HG02678 (cell line): ENCODE measurements at regions not wholly inside any gene's neighbourhood (a gene's known extent, or its start where the extent isn't known, plus 50 kb on each side); places are given as distances from the start of the nearest gene placed in this dataset.
"Not testable (repeated sequence)": the region's sequence is repeated elsewhere in the genome, so short reads cannot be mapped to it uniquely, and the experiment has no call there.

ENCODE experiments used
- ATAC-seq: cut with Tn5 transposase; IDR thresholded peaks from one replicate; pipeline ENCODE4 v1.9.1; 2021; ENCODE audit warnings: mild to moderate bottlenecking, moderate library complexity; ENCODE audit not compliant: unreplicated experiment

DNA sequence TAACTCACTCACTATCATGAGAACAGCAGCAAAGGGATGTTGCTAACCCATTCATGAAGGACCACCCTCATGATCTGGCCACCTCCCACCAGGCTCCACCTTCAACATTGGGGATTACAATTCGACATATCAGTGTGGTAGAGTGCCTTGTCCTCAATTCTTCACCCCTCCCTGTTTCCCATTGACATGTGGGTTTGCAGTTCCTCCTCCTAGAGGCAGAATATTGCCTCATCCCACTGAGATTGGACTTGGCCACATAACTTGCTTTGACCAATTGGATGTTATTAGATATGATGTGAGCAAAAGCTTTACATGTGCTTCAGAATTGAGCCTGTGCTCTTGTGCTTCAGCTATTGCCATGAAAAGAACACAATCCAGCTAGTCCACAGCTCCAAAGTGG is 217.0 kb upstream of the CXCR4 start:
- no peak for ATAC-seq

GRCh38 chr2:136332436-136333095 is 214.6 kb upstream of the CXCR4 start:
- no peak for ATAC-seq

DNA sequence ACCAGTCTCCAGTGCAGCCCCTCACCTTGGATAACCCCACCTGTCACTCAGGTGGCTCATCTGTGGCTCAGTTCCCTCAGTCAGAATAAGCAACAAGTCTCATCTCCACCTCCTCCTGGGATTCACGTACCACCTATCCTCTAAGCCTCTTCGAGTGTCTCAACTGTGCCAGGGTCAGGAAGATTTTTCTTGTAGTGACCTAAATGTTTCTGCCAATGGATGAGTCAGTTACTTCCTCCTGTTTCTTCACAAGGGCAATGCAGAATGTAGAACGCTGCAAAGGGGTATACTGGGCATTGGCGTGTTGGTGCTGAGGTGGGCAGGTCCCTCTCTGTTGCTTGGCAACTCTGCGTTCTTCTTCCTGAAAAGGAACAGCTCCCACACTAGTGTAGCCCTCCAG is 213.3 kb upstream of the CXCR4 start:
- ATAC-seq: no peak

DNA sequence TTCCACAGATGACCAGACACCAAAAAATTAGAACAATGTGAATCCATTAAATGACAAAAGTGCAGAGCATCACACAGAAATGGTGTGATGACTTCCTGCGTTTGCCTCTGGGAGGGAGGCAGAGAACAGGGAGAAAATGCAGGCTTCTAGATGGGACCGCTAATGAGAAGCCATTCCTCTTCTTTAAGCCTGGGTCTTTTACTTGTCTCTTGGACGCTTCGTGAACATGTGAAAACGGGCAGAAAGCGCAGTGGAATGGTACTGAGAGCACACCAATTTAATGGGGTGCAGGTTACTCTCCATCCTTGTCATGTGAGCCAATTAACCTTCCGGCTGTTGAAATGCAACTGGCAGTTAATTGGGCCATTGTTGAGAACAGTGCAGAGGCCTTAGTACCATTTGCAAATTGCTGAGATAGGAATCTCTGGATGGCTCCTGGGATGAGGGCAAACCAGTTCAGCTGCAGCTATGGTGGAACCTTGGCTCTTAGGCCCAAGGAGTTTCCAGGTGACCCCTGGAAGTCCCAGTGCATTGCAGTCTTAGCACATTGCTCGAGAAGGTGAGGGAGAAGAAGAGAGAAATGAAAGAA is 210.4 kb upstream of the CXCR4 start:
- ATAC-seq: no peak

DNA sequence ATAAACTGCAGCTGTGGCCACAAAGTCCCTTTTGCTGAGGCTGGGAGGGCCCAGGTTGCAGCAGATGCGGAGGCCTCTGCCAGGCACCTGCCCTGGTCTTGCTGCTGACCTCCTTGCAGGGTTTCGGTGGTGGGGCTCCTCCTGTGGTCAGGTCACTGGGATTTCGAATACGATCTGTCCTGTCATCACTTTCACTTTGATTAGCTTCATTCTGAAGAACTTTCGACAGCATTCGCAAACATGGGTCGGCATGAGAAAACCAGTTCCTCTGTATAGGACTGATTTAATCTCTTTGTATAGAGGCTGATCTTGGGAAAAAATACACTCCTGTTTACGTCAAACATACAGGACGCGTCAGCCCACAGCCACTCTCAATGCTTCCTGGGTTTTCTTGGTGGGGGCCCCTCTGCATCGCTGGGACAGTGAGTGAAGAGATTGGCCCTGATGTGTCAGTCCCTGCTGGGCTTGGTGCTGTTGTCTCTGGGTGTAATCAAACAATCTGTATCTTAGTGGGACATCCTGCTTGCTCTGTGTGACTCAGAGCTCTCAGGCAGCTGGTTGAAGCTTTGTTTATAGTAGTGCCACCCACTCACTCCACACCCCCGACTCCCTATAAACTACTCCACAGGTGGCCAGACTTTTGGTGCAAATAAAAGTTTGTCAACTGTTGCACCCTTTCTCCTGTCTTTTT is 209.4 kb upstream of the CXCR4 start:
- ATAC-seq: peak; percentile 82

- no peak for ATAC-seq
These were observed 207.9 kb upstream of the CXCR4 start for GRCh38 chr2:136325844-136326331.

- ATAC-seq: no peak
These were observed 207.0 kb upstream of the CXCR4 start for GRCh38 chr2:136324966-136325365.

GRCh38 chr2:136323935-136324334 is 206.0 kb upstream of the CXCR4 start:
- no peak for ATAC-seq

DNA sequence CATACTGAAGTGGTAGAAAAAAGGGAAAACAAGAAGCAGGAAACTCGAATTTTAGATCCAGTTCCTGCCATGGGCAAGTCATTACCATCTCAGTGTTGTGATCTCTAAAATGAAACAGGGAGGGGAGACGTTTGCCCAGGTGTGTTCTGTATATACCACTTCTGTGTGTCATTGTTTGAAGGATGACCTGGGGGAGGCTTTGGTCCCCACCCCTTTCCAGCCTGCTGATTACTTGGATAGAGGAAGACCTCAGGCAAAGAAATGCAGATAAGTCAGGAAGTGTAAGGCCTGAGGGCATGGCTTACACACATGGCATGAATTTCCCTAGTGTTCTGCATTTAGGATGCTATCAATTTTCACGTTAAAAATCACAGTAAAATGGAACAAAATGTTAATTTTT is 205.2 kb upstream of the CXCR4 start:
- no peak for ATAC-seq

- no peak for ATAC-seq
These were observed 204.5 kb upstream of the CXCR4 start for GRCh38 chr2:136322428-136322827.

- ATAC-seq: no peak
These were observed 201.7 kb upstream of the CXCR4 start for GRCh38 chr2:136319651-136320050.

GRCh38 chr2:136319237-136319636 is 201.3 kb upstream of the CXCR4 start:
- ATAC-seq: no peak

DNA sequence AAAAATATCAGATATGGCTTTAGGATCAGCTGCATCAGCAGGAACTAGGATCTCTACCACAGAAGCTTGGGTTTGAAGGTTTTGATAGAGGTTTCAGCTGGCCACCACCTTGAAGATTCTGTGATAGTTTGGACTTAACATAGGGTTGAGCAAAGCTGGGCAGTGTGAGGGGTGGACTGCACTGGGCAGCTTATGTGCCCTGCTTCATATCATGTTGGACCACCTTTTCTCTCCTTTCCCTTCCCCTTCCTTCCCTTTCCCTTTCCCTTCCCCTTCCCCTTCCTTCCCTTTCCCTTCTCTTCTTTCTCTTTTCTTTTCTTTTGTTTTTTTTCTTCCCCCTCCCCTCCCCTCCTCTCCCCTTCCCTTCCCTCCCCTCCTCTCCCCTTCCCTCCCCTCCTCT is 196.3 kb upstream of the CXCR4 start:
- no peak for ATAC-seq

DNA sequence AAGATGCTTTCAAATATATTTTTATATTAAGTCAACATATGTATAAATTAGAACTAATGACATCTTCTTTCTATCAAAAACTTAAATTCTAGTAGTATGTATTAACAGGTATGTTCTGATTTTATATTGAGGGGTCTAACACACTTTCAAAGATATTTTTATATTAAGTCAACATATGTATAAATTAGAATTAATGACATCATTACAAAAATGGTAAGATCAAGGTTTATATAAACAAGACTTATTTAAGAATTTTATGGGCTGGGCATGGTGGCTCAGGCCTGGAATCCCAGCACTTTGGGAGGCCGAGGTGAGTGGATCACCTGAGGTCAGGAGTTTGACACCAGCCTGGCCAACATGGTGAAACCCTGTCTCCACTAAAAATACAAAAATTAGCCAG is 194.6 kb upstream of the CXCR4 start:
- not testable (repeated sequence) for ATAC-seq

DNA sequence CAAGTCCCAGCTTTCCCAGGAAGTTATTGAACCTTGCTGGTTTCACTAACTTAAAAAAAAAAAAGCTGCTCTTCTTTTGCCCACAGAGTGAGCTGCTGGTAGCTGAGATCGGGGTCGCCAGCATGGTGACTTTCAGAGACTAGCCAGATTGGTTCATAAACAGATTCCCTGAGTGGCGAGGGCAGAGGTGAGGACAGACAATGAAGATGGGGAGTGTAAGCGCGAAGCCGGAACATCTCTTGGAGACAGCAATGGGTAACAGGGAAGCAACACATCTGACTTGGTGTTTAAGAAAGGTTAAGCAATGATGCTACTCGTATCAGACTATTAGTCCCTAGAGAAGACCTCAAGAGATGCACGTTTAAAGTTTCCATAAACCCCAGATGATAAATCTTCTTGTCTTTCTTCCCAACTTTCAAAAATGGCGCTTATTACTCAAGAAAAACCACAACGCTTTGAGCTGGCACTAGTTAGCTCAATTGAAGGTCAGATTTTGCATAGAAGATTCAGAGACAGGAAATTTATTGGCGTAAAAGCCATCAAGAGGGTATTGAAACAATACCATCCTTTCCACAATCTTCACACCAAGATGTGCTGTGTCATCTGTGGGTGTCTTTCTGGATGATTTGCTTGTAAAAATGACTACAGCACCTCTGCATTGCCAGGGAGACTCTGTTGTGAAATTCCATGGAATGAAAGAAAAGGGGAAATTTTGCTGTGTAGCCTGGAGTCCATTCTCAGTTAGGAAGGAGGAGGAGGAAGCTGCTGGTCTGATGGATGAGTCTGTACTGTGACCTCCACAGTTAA is 193.1 kb upstream of the CXCR4 start:
- no peak for ATAC-seq

GRCh38 chr2:136310005-136310495 is 192.1 kb upstream of the CXCR4 start:
- ATAC-seq: peak; percentile 44

DNA sequence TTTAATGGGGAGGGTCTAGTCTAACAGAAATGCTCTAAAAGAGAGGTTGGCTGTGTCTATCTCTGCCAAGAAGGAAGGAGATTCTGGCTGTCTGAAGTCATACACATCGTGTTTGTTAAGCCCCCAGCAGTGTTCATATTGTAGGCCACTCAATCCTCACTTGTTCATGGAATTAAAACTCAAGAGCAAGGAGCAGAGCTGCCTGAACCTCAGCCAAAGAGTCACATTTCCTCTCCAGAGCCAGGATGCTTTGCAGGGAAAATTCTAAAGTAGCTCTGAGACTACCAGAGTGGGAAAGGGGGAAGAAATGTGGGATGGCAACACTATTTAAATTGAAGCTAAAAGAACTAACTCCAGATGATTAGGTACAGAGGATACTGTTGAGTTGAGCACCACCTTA is 190.7 kb upstream of the CXCR4 start:
- ATAC-seq: no peak

GRCh38 chr2:136306836-136307235 is 188.9 kb upstream of the CXCR4 start:
- no peak for ATAC-seq

- peak; percentile 89 for ATAC-seq
These were observed 187.7 kb upstream of the CXCR4 start for GRCh38 chr2:136305517-136306192.

GRCh38 chr2:136301006-136301405 is 183.1 kb upstream of the CXCR4 start:
- ATAC-seq: no peak

DNA sequence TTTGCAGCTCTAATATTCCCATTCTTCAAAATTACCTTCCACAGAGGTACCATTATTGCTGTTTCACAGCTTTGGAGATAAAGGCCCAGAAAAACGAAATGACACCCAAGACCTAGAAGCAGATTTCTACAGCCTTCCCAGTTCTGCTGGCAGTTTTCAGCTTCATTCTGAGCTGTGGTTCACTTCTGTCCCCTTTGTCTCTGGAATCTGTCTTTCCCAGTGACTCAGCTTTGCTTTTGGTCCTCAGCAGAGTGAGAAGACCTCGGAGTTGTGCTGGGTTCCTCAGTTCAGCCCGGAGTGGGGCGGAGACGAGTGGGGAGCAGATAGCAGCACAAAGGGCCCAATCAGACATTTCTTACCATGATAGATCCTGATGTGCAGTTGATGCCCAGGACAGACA is 180.7 kb upstream of the CXCR4 start:
- ATAC-seq: no peak
